Gastroesophageal sphincter (tissue), 3 donors: ENCODE measurements at regions not wholly inside any gene's neighbourhood (a gene's known extent, or its start where the extent isn't known, plus 50 kb on each side); places are given as distances from the start of the nearest gene placed in this dataset.

Experiments used
- EP300 ChIP-seq: sonication (generic); formaldehyde crosslinking; IDR thresholded peaks from one replicate; pipeline ENCODE4 v1.6.1; 2017; ENCODE audit warnings: antibody characterized with exemption, mild to moderate bottlenecking
- POLR2A ChIP-seq, 2 donors: fragments of 450-650 bp; IDR thresholded peaks; one replicate each; pipeline ENCODE4 v1.6.1; 2017; ENCODE audit warnings: antibody characterized with exemption in 2 of 2, mild to moderate bottlenecking in 2 of 2, moderate library complexity in 1 of 2
- POLR2AphosphoS5 ChIP-seq: sonication (generic); formaldehyde crosslinking; IDR thresholded peaks from one replicate; pipeline ENCODE4 v1.6.1; 2017; ENCODE audit warnings: antibody characterized with exemption
- TF ChIP-seq, protein P1 (sequence below), 4 experiments: fragments of 200-600 bp in 2 of 4; fragments of 450-650 bp in 2 of 4; sonication (generic) in 1 of 4; IDR thresholded peaks; one replicate each; pipeline ENCODE4 v1.5.1; 2017 to 2019; ENCODE audit warnings: antibody characterized with exemption in 4 of 4, mild to moderate bottlenecking in 2 of 4, moderate library complexity in 2 of 4

DNA sequence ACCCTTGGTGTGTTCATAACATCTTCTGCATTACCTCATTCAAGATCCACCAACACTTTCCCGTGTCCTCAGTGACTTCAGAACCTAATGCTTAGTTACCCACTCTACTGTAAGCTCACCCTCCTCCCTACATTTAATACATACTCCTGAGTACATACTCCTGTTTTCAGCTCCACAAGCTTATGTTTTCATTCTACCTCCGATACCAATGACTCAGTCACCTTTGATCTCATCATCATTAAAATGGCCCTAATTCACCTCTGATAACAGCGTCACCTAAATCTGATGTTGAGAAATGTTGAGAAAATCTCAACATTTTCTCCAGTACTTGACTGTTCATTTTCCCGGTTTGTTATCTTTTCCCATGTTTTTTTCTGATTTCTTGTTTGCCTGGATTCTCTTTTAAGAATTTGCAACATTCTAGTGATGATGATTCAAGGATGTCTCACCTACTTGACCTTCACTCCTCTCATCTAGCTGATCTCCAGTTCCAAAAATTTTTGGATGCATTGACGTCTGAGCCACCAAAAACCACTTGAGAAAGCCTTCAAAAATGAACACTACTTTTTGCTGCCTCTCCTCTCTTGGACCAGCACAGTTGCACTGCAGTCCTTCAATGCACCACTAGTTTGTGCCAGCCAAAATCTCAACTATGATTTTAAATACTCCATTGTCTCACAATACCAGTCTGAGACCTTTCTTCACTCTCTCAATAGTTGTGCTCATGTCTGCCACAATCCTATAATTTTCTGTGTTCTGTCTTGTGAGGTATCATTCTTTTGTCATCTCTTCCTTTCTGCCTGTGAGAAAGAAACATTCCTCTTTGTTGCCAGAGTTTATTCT, 220.7 kb upstream of the SEMA6D start:
- TF ChIP-seq, protein P1, sequence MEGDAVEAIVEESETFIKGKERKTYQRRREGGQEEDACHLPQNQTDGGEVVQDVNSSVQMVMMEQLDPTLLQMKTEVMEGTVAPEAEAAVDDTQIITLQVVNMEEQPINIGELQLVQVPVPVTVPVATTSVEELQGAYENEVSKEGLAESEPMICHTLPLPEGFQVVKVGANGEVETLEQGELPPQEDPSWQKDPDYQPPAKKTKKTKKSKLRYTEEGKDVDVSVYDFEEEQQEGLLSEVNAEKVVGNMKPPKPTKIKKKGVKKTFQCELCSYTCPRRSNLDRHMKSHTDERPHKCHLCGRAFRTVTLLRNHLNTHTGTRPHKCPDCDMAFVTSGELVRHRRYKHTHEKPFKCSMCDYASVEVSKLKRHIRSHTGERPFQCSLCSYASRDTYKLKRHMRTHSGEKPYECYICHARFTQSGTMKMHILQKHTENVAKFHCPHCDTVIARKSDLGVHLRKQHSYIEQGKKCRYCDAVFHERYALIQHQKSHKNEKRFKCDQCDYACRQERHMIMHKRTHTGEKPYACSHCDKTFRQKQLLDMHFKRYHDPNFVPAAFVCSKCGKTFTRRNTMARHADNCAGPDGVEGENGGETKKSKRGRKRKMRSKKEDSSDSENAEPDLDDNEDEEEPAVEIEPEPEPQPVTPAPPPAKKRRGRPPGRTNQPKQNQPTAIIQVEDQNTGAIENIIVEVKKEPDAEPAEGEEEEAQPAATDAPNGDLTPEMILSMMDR (IDR thresholded peaks at IDR 0.05) = no peak
- no peak for TF ChIP-seq EP300
- no peak for TF ChIP-seq POLR2A (IDR thresholded peaks at IDR 0.05)
- no peak for TF ChIP-seq POLR2AphosphoS5
